IMR-90 (cell line): ENCODE measurements at regions not wholly inside any gene's neighbourhood (a gene's known extent, or its start where the extent isn't known, plus 50 kb on each side); places are given as distances from the start of the nearest gene placed in this dataset.

Experiments
- ATAC-seq: fragments of 200-7000 bp; cut with Tn5 transposase; 2 replicates; pipeline ENCODE4 v1.9.1; 2020; ENCODE audit warnings: low read depth, mild to moderate bottlenecking, moderate library complexity
- BruUV-seq: library from RNA; stranded (reverse); fragments of 400-500 nt; replicated peaks from 2 replicates; lab custom pipeline; 2021; lab: Mats Ljungman, UMichigan
- CTCF ChIA-PET: fragments of 300-600 bp; formaldehyde crosslinking; extraction: SDS; loops from one replicate; lab custom pipeline; 2021; ENCODE audit warnings: antibody characterized with exemption; lab: Yijun Ruan, JAX
- POLR2A ChIA-PET: fragments of 300-600 bp; sonication (Branson Sonifier 250); formaldehyde crosslinking; loops from one replicate; lab custom pipeline; 2022; ENCODE audit warnings: antibody characterized with exemption; ENCODE audit not compliant: unreplicated experiment; lab: Charles Lee
- DNase-seq: peaks from one replicate; pipeline ENCODE4 v3.0.0; 2013
- H2AFZ ChIP-seq: replicated peaks from 2 replicates; pipeline ENCODE3; 2013; ENCODE audit warnings: low read length, mild to moderate bottlenecking; ENCODE audit not compliant: poor library complexity
- H2AK5ac ChIP-seq: 2 replicates; pipeline ENCODE4 v1.6.1; 2013; ENCODE audit warnings: low read depth, low read length, inconsistent platforms
- H2AK9ac ChIP-seq: replicated peaks from 2 replicates; pipeline ENCODE3; 2013; ENCODE audit warnings: mild to moderate bottlenecking, low read depth, low read length, moderate library complexity; ENCODE audit not compliant: poor library complexity
- H2BK120ac ChIP-seq: 2 replicates; pipeline ENCODE4 v1.6.1; 2013; ENCODE audit warnings: low read depth, low read length, inconsistent platforms
- H2BK15ac ChIP-seq: 3 replicates; pipeline ENCODE4 v1.6.1; 2013; ENCODE audit warnings: low read depth, low read length, inconsistent platforms
- H2BK20ac ChIP-seq: 2 replicates; pipeline ENCODE4 v1.6.1; 2013; ENCODE audit warnings: low read depth, mild to moderate bottlenecking, inconsistent platforms, low read length, moderate library complexity
- H2BK5ac ChIP-seq: 2 replicates; pipeline ENCODE4 v1.6.1; 2013; ENCODE audit warnings: mild to moderate bottlenecking, low read depth, low read length, inconsistent platforms; ENCODE audit not compliant: poor library complexity, severe bottlenecking
- H3K14ac ChIP-seq: replicated peaks from 2 replicates; pipeline ENCODE4 v1.6.1; 2013; ENCODE audit warnings: low read depth, low read length, inconsistent platforms
- H3K18ac ChIP-seq: 2 replicates; pipeline ENCODE4 v1.6.1; 2013; ENCODE audit warnings: low read depth, low read length, control low read depth
- H3K23ac ChIP-seq: 2 replicates; pipeline ENCODE4 v1.6.1; 2013; ENCODE audit warnings: low read depth, low read length, inconsistent platforms
- H3K27ac ChIP-seq: 2 replicates; pipeline ENCODE4 v1.5.1; 2013; ENCODE audit warnings: mild to moderate bottlenecking, control low read depth, low read length; ENCODE audit not compliant: insufficient read depth
- H3K27me3 ChIP-seq: 2 replicates; pipeline ENCODE4 v1.6.1; 2013; ENCODE audit warnings: low read length; ENCODE audit not compliant: control insufficient read depth, insufficient read depth
- H3K36me3 ChIP-seq: 2 replicates; pipeline ENCODE4 v1.6.1; 2013; ENCODE audit warnings: low read length, mixed read lengths; ENCODE audit not compliant: control insufficient read depth, insufficient read depth
- H3K4ac ChIP-seq: 2 replicates; pipeline ENCODE4 v1.6.1; 2013; ENCODE audit warnings: low read depth, low read length, inconsistent platforms
- H3K4me1 ChIP-seq: 2 replicates; pipeline ENCODE4 v1.6.1; 2013; ENCODE audit warnings: low read length, mixed read lengths; ENCODE audit not compliant: control insufficient read depth, insufficient read depth
- H3K4me2 ChIP-seq: 2 replicates; pipeline ENCODE4 v1.6.1; 2013; ENCODE audit warnings: low read depth, mild to moderate bottlenecking, control low read depth, low read length, moderate library complexity
- H3K4me3 ChIP-seq: 2 replicates; pipeline ENCODE4 v1.5.1; 2013; ENCODE audit warnings: low read depth, mild to moderate bottlenecking, control low read depth, low read length, moderate library complexity; ENCODE audit not compliant: insufficient read depth
- H3K56ac ChIP-seq: 2 replicates; pipeline ENCODE4 v1.6.1; 2013; ENCODE audit warnings: low read length, inconsistent platforms; ENCODE audit not compliant: insufficient read depth; ENCODE audit errors: extremely low read depth
- H3K79me1 ChIP-seq, 2 experiments: 2 replicates each; pipeline ENCODE4 v1.6.1; 2013; ENCODE audit warnings: low read length in 2 of 2, inconsistent platforms in 1 of 2, low read depth in 1 of 2
- H3K9ac ChIP-seq: 2 replicates; pipeline ENCODE4 v1.6.1; 2013; ENCODE audit warnings: low read depth, low read length, control low read depth
- H3K9me1 ChIP-seq: 2 replicates; pipeline ENCODE4 v1.6.1; 2013; ENCODE audit warnings: low read length, inconsistent platforms; ENCODE audit not compliant: insufficient read depth
- H3K9me3 ChIP-seq: 2 replicates; pipeline ENCODE4 v1.6.1; 2013; ENCODE audit warnings: low read length; ENCODE audit not compliant: control insufficient read depth, insufficient read depth
- H4K20me1 ChIP-seq: 2 replicates; pipeline ENCODE4 v1.6.1; 2013; ENCODE audit warnings: low read length, inconsistent platforms; ENCODE audit not compliant: insufficient read depth
- H4K5ac ChIP-seq: 2 replicates; pipeline ENCODE4 v1.6.1; 2013; ENCODE audit warnings: mild to moderate bottlenecking, low read depth, low read length, control low read depth
- H4K8ac ChIP-seq, 2 experiments: 2 replicates each; pipeline ENCODE4 v1.6.1; 2013; ENCODE audit warnings: low read depth in 2 of 2, low read length in 2 of 2, control low read depth in 1 of 2, inconsistent platforms in 1 of 2
- H4K91ac ChIP-seq: 2 replicates; pipeline ENCODE4 v1.6.1; 2013; ENCODE audit warnings: low read depth, low read length, inconsistent platforms; ENCODE audit not compliant: insufficient read depth
- CEBPB ChIP-seq: IDR thresholded peaks from 2 replicates; pipeline ENCODE4 v1.6.1; 2012; ENCODE audit warnings: low read depth, low read length, improper control_type of control experiment
- CHD1 ChIP-seq: IDR thresholded peaks from 2 replicates; pipeline ENCODE4 v1.6.1; 2012; ENCODE audit warnings: low read depth, low read length, improper control_type of control experiment
- FOS ChIP-seq: fragments of 150-350 bp; IDR thresholded peaks from 2 replicates; pipeline ENCODE4 v1.6.1; 2016; ENCODE audit warnings: low read depth, low read length
- MAZ ChIP-seq: IDR thresholded peaks from 2 replicates; pipeline ENCODE4 v1.6.1; 2012; ENCODE audit warnings: low read depth, mild to moderate bottlenecking, low read length, improper control_type of control experiment, moderate library complexity, borderline replicate concordance
- MXI1 ChIP-seq: IDR thresholded peaks from 2 replicates; pipeline ENCODE4 v1.6.1; 2012; ENCODE audit warnings: low read depth, mild to moderate bottlenecking, low read length, moderate library complexity, borderline replicate concordance
- RAD21 ChIP-seq: IDR thresholded peaks from 2 replicates; pipeline ENCODE4 v1.6.1; 2012; ENCODE audit warnings: low read length, improper control_type of control experiment
- RFX5 ChIP-seq: IDR thresholded peaks from 2 replicates; pipeline ENCODE4 v1.8.0; 2012; ENCODE audit warnings: low read depth, mild to moderate bottlenecking, low read length, moderate library complexity
- SMC3 ChIP-seq: fragments of 150-350 bp; IDR thresholded peaks from 2 replicates; pipeline ENCODE4 v1.6.1; 2016; ENCODE audit warnings: low read depth, mild to moderate bottlenecking, antibody characterized with exemption, low read length, moderate library complexity
- USF2 ChIP-seq: fragments of 150-350 bp; IDR thresholded peaks from 2 replicates; pipeline ENCODE4 v1.6.1; 2017; ENCODE audit warnings: mild to moderate bottlenecking, antibody characterized with exemption, low read length, low read depth
- WGBS, 2 experiments: methylation state at CpG; one replicate each; pipeline versions ENCODE4 v1.1.5 to v1.1.7; 2013; ENCODE audit warnings: missing lambda C conversion rate in 2 of 2; ENCODE audit not compliant: insufficient read length in 1 of 2; ENCODE audit errors: extremely low coverage in 2 of 2; 5-methylcytosine and 5-hydroxymethylcytosine counted together
- dilution Hi-C: fragments of 300-500 bp; cut with HindIII; formaldehyde crosslinking; loops from one replicate; pipeline ENCODE4 v1.14.3; 2018; ENCODE audit warnings: low sequenced_read_pairs; ENCODE audit not compliant: unreplicated experiment
- in situ Hi-C: fragments of 300-500 bp; cut with MboI; formaldehyde crosslinking; loops from 3 replicates; pipeline ENCODE4 v1.14.3; 2019; ENCODE audit warnings: low sequenced_read_pairs, inconsistent platforms, mixed read lengths
- intact Hi-C: fragments of 100-400 bp; cut with micrococcal nuclease; formaldehyde crosslinking; loops from 2 replicates; pipeline ENCODE4 v1.10.0; 2022
- TF ChIP-seq, protein P1 (sequence below): conservative IDR thresholded peaks from 2 replicates; pipeline ENCODE4 v1.5.1; 2012; ENCODE audit warnings: mild to moderate bottlenecking, low read depth, low read length, improper control_type of control experiment

- no peaks in the 10 kb centered on the region for H3K79me1 ChIP-seq
- no peak overlapping the region for H2BK15ac ChIP-seq
- H2BK5ac ChIP-seq, result no peak overlapping the region
- H2BK20ac ChIP-seq, result no peak overlapping the region
- BruUV-seq, result no TSS peak
- H3K4me2 ChIP-seq, result no peak overlapping the region
- no peak overlapping the region for H3K14ac ChIP-seq
- no peak for DNase-seq
- H4K91ac ChIP-seq, result no peak overlapping the region
- H3K9me1 ChIP-seq, result no peaks in the 10 kb centered on the region
- H3K4ac ChIP-seq, result no peak overlapping the region
- no peak overlapping the region for H4K8ac ChIP-seq
- no peak overlapping the region for H2AK9ac ChIP-seq
- H2AK5ac ChIP-seq, result no peak overlapping the region
- no peaks in the 10 kb centered on the region for H3K4me1 ChIP-seq
- H4K20me1 ChIP-seq, result no peaks in the 10 kb centered on the region
- no peak overlapping the region for H2BK120ac ChIP-seq
- no peak for TF ChIP-seq MXI1
- TF ChIP-seq CHD1, result no peak
- no peak for TF ChIP-seq RFX5
- TF ChIP-seq MAZ, result no peak
- TF ChIP-seq CEBPB, result no peak
- no peak for TF ChIP-seq SMC3
- no peak for TF ChIP-seq USF2
- TF ChIP-seq RAD21, result no peak
- no peak for TF ChIP-seq FOS
- TF ChIP-seq, protein P1, sequence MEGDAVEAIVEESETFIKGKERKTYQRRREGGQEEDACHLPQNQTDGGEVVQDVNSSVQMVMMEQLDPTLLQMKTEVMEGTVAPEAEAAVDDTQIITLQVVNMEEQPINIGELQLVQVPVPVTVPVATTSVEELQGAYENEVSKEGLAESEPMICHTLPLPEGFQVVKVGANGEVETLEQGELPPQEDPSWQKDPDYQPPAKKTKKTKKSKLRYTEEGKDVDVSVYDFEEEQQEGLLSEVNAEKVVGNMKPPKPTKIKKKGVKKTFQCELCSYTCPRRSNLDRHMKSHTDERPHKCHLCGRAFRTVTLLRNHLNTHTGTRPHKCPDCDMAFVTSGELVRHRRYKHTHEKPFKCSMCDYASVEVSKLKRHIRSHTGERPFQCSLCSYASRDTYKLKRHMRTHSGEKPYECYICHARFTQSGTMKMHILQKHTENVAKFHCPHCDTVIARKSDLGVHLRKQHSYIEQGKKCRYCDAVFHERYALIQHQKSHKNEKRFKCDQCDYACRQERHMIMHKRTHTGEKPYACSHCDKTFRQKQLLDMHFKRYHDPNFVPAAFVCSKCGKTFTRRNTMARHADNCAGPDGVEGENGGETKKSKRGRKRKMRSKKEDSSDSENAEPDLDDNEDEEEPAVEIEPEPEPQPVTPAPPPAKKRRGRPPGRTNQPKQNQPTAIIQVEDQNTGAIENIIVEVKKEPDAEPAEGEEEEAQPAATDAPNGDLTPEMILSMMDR, result no peak
- CTCF ChIA-PET, result no interaction called here
- 100% methylated on average over 2 of the region's 6 CpGs; no CpG with 5 or more reads in 1 of the 2 experiments for WGBS, 2 experiments
- no peak overlapping the region for H2AFZ ChIP-seq
- dilution Hi-C loops, result no loop called here
- H3K56ac ChIP-seq, result no peak overlapping the region
- no peaks in the 10 kb centered on the region for H3K27me3 ChIP-seq
- no peak overlapping the region for H4K5ac ChIP-seq
- no peak overlapping the region for H3K9ac ChIP-seq
- intact Hi-C loops, result no loop called here
- H3K9me3 ChIP-seq, result peaks cover 18% of the 10 kb centered on the region
- ATAC-seq, result no peak
- no peaks in the 10 kb centered on the region for H3K36me3 ChIP-seq
- no peak overlapping the region for H3K23ac ChIP-seq
- in situ Hi-C loops, result no loop called here
- POLR2A ChIA-PET, result no interaction called here
- no peak overlapping the region for H3K4me3 ChIP-seq
- H3K18ac ChIP-seq, result no peak overlapping the region
- no peak overlapping the region for H3K27ac ChIP-seq
Observed at GRCh38 chr5:180433032-180433422, 61.2 kb upstream of the CNOT6 start.
